Sigmoid colon (tissue), 4 donors: ENCODE measurements at regions not wholly inside any gene's neighbourhood (a gene's known extent, or its start where the extent isn't known, plus 50 kb on each side); places are given as distances from the start of the nearest gene placed in this dataset.

Experiments
- EP300 ChIP-seq, 4 donors: sonication (generic); formaldehyde crosslinking; IDR thresholded peaks; one replicate each; pipeline ENCODE4 v1.6.1; 2017; ENCODE audit warnings: antibody characterized with exemption in 4 of 4
- POLR2A ChIP-seq, 2 donors: fragments of 450-650 bp; IDR thresholded peaks; one replicate each; pipeline ENCODE4 v1.6.1; 2016; ENCODE audit warnings: antibody characterized with exemption in 2 of 2, mild to moderate bottlenecking in 2 of 2, moderate library complexity in 2 of 2
- POLR2AphosphoS5 ChIP-seq, 4 donors: sonication (generic); formaldehyde crosslinking; IDR thresholded peaks; one replicate each; pipeline ENCODE4 v1.6.1; 2017; ENCODE audit warnings: antibody characterized with exemption in 4 of 4
- TF ChIP-seq, protein P1 (sequence below), 4 experiments: fragments of 450-650 bp in 3 of 4; fragments of 200-600 bp in 1 of 4; IDR thresholded peaks; one replicate each; pipeline ENCODE4 v1.5.1; 2016 to 2019; ENCODE audit warnings: antibody characterized with exemption in 4 of 4, mild to moderate bottlenecking in 3 of 4, moderate library complexity in 2 of 4

DNA sequence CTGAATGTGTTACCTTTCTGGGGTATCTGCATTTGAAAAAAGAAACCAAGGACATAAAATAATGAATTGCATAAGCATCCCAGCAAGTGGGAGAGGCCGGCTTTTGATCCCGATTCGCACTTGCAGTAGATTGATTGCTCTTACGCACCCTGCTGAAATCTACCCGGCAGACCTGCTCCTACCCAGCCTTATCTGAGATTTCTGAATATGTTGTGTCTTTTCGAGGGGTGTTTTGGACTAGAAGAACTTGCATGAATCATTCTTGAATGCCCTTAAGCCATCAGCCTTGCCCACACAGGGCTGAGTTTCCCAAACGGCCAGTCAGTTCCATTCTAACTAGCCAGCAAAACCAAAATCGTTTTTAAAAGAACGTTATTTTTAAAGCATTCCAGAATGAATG lies 174.4 kb upstream of the BCOR start:
- TF ChIP-seq, protein P1, sequence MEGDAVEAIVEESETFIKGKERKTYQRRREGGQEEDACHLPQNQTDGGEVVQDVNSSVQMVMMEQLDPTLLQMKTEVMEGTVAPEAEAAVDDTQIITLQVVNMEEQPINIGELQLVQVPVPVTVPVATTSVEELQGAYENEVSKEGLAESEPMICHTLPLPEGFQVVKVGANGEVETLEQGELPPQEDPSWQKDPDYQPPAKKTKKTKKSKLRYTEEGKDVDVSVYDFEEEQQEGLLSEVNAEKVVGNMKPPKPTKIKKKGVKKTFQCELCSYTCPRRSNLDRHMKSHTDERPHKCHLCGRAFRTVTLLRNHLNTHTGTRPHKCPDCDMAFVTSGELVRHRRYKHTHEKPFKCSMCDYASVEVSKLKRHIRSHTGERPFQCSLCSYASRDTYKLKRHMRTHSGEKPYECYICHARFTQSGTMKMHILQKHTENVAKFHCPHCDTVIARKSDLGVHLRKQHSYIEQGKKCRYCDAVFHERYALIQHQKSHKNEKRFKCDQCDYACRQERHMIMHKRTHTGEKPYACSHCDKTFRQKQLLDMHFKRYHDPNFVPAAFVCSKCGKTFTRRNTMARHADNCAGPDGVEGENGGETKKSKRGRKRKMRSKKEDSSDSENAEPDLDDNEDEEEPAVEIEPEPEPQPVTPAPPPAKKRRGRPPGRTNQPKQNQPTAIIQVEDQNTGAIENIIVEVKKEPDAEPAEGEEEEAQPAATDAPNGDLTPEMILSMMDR (IDR thresholded peaks at IDR 0.05): no peak
- TF ChIP-seq POLR2A (IDR thresholded peaks at IDR 0.05) (no peak), POLR2AphosphoS5 (IDR thresholded peaks at IDR 0.05) (no peak), EP300 (IDR thresholded peaks at IDR 0.05) (no peak)
